SK-N-SH (cell line): ENCODE measurements at regions not wholly inside any gene's neighbourhood (a gene's known extent, or its start where the extent isn't known, plus 50 kb on each side); places are given as distances from the start of the nearest gene placed in this dataset.

Experiments used
- CTCF ChIA-PET: fragments of 300-600, 350-600 bp; formaldehyde crosslinking; extraction: SDS; loops from one replicate; lab custom pipeline; 2021; lab: Yijun Ruan, JAX
- POLR2A ChIA-PET: fragments of 350-600 bp; sonication (Branson Sonifier 250); formaldehyde crosslinking; extraction: SDS; loops from one replicate; lab custom pipeline; 2020; ENCODE audit warnings: antibody characterized with exemption, inconsistent platforms; lab: Yijun Ruan, JAX
- DNase-seq: peaks from one replicate; pipeline ENCODE4 v3.0.0; 2012
- H2AFZ ChIP-seq: fragments of 200-600 bp; sonication (generic); 2 replicates; pipeline ENCODE4 v1.8.1; 2016; ENCODE audit warnings: antibody characterized with exemption, mild to moderate bottlenecking, low read depth
- H3F3A ChIP-seq: fragments of 200-600 bp; sonication (generic); replicated peaks from 2 replicates; pipeline ENCODE3; 2016; ENCODE audit warnings: antibody characterized with exemption, mild to moderate bottlenecking; ENCODE audit not compliant: insufficient read depth
- H3K27ac ChIP-seq, 2 experiments: fragments of 200-500 bp in 1 of 2; fragments of 200-600 bp in 1 of 2; sonication (Bioruptor generic) in 1 of 2; sonication (generic), shearing (Covaris generic) in 1 of 2; 2 replicates each; pipeline versions ENCODE4 v1.5.1 to v1.6.1; 2014 to 2016; ENCODE audit warnings: low read depth in 2 of 2, inconsistent platforms in 1 of 2, low read length in 1 of 2, mild to moderate bottlenecking in 1 of 2, mixed read lengths in 1 of 2
- H3K27me3 ChIP-seq: fragments of 200-600 bp; sonication (generic), shearing (Covaris generic); 2 replicates; pipeline ENCODE4 v1.6.1; 2016; ENCODE audit warnings: mixed run types; ENCODE audit not compliant: insufficient read depth
- H3K36me3 ChIP-seq, 2 experiments: fragments of 200-500 bp in 1 of 2; fragments of 200-600 bp in 1 of 2; sonication (Bioruptor generic) in 1 of 2; sonication (generic) in 1 of 2; replicated peaks in 1 of 2; 2 replicates each; pipeline versions ENCODE3 to v1.5.1; 2014 to 2016; ENCODE audit warnings: low read length in 1 of 2, mild to moderate bottlenecking in 1 of 2; ENCODE audit not compliant: insufficient read depth in 2 of 2, control insufficient read depth in 1 of 2
- H3K4me1 ChIP-seq, 2 experiments: fragments of 200-500 bp in 1 of 2; fragments of 200-600 bp in 1 of 2; sonication (Bioruptor generic) in 1 of 2; sonication (generic), shearing (Covaris generic) in 1 of 2; 2 replicates each; pipeline versions ENCODE4 v1.5.1 to v1.6.1; 2014 to 2016; ENCODE audit warnings: low read depth in 1 of 2, low read length in 1 of 2, mixed run types in 1 of 2; ENCODE audit not compliant: insufficient read depth in 2 of 2, control insufficient read depth in 1 of 2
- H3K4me2 ChIP-seq: fragments of 200-600 bp; sonication (generic), shearing (Covaris generic); 2 replicates; pipeline ENCODE4 v1.6.1; 2017; ENCODE audit warnings: mixed run types
- H3K4me3 ChIP-seq, 2 experiments: fragments of 200-500 bp in 1 of 2; fragments of 200-600 bp in 1 of 2; sonication (Bioruptor generic) in 1 of 2; sonication (generic), shearing (Covaris generic) in 1 of 2; 2 replicates each; pipeline versions ENCODE4 v1.5.1 to v1.8.1; 2014 to 2016; ENCODE audit warnings: low read depth in 2 of 2, inconsistent platforms in 1 of 2, low read length in 1 of 2, mild to moderate bottlenecking in 1 of 2, mixed read lengths in 1 of 2, moderate library complexity in 1 of 2
- H3K79me2 ChIP-seq: fragments of 200-600 bp; sonication (generic); 2 replicates; pipeline ENCODE4 v1.8.1; 2017; ENCODE audit warnings: mild to moderate bottlenecking; ENCODE audit not compliant: insufficient read depth
- H3K9ac ChIP-seq: fragments of 200-600 bp; sonication (generic); 2 replicates; pipeline ENCODE4 v1.6.1; 2017; ENCODE audit warnings: mixed run types
- H3K9me2 ChIP-seq: fragments of 200-600 bp; sonication (generic); 2 replicates; pipeline ENCODE4 v1.6.1; 2017; ENCODE audit warnings: mixed run types
- H3K9me3 ChIP-seq: fragments of 200-600 bp; sonication (generic); 2 replicates; pipeline ENCODE4 v1.6.1; 2017; ENCODE audit warnings: mixed run types, mild to moderate bottlenecking, moderate library complexity
- H4K20me1 ChIP-seq: fragments of 200-600 bp; sonication (generic); 2 replicates; pipeline ENCODE4 v1.6.1; 2017; ENCODE audit warnings: mild to moderate bottlenecking, mixed run types; ENCODE audit not compliant: insufficient read depth
- CTCF ChIP-seq: fragments of 200-600 bp; sonication (generic); IDR thresholded peaks from 2 replicates; pipeline ENCODE4 v1.6.1; 2017; ENCODE audit warnings: antibody characterized with exemption, mild to moderate bottlenecking, moderate library complexity
- EP300 ChIP-seq, 2 experiments: IDR thresholded peaks; 2 replicates each; pipeline versions ENCODE4 v1.4.0 to v1.6.1; 2012; ENCODE audit warnings: borderline replicate concordance in 1 of 2, low read depth in 1 of 2, low read length in 1 of 2
- FOXM1 ChIP-seq: IDR thresholded peaks from 2 replicates; pipeline ENCODE4 v1.4.0; 2012; ENCODE audit warnings: low read depth, mild to moderate bottlenecking
- GATA2 ChIP-seq: sonication (generic); formaldehyde crosslinking; IDR thresholded peaks from 2 replicates; pipeline ENCODE4 v1.5.0; 2020; ENCODE audit warnings: mild to moderate bottlenecking, missing genetic modification reagents
- MAX ChIP-seq: IDR thresholded peaks from 2 replicates; pipeline ENCODE4 v1.4.0; 2012; ENCODE audit warnings: low read depth
- MXI1 ChIP-seq: IDR thresholded peaks from 2 replicates; pipeline ENCODE4 v1.6.1; 2012; ENCODE audit warnings: mild to moderate bottlenecking, low read depth, low read length, improper control_type of control experiment
- NFIC ChIP-seq: IDR thresholded peaks from 2 replicates; pipeline ENCODE4 v1.4.0; 2012; ENCODE audit warnings: borderline replicate concordance
- NRF1 ChIP-seq: IDR thresholded peaks from 2 replicates; pipeline ENCODE4 v1.6.1; 2012; ENCODE audit warnings: low read depth, mild to moderate bottlenecking, low read length
- POLR2AphosphoS5 ChIP-seq: IDR thresholded peaks from 2 replicates; pipeline ENCODE4 v1.6.1; 2012; ENCODE audit warnings: low read depth, low read length
- RAD21 ChIP-seq: IDR thresholded peaks from 2 replicates; pipeline ENCODE4 v1.6.1; 2012; ENCODE audit warnings: mild to moderate bottlenecking, low read length
- RCOR1 ChIP-seq: fragments of 150-350 bp; IDR thresholded peaks from 2 replicates; pipeline ENCODE4 v1.6.1; 2017; ENCODE audit warnings: antibody characterized with exemption, low read length
- REST ChIP-seq: IDR thresholded peaks from 2 replicates; pipeline ENCODE4 v1.6.1; 2012; ENCODE audit warnings: mild to moderate bottlenecking, low read depth, low read length, moderate library complexity
- RFX5 ChIP-seq: IDR thresholded peaks from 2 replicates; pipeline ENCODE4 v1.6.1; 2012; ENCODE audit warnings: mild to moderate bottlenecking, improper control_type of control experiment, low read length
- RXRA ChIP-seq: IDR thresholded peaks from 2 replicates; pipeline ENCODE4 v1.4.0; 2012; ENCODE audit warnings: low read depth, mild to moderate bottlenecking, borderline replicate concordance
- SMC3 ChIP-seq: IDR thresholded peaks from 2 replicates; pipeline ENCODE4 v1.6.1; 2012; ENCODE audit warnings: low read depth, low read length, improper control_type of control experiment
- TAF1 ChIP-seq: IDR thresholded peaks from 2 replicates; pipeline ENCODE4 v1.6.1; 2012; ENCODE audit warnings: low read depth, mild to moderate bottlenecking, low read length, moderate library complexity, borderline replicate concordance
- TCF12 ChIP-seq: IDR thresholded peaks from 2 replicates; pipeline ENCODE4 v1.4.0; 2012
- TEAD4 ChIP-seq: IDR thresholded peaks from 2 replicates; pipeline ENCODE4 v1.4.0; 2012; ENCODE audit warnings: mild to moderate bottlenecking, borderline replicate concordance; ENCODE audit not compliant: insufficient read depth
- USF1 ChIP-seq: IDR thresholded peaks from 2 replicates; pipeline ENCODE4 v1.4.0; 2012; ENCODE audit warnings: low read depth, borderline replicate concordance
- USF2 ChIP-seq: fragments of 150-350 bp; IDR thresholded peaks from 2 replicates; pipeline ENCODE4 v1.6.1; 2017; ENCODE audit warnings: antibody characterized with exemption, low read length, low read depth, borderline replicate concordance
- WGBS: methylation state at CpG from one replicate; pipeline ENCODE4 v1.1.6; 2017; ENCODE audit warnings: low lambda C conversion rate; 5-methylcytosine and 5-hydroxymethylcytosine counted together
- TF ChIP-seq, protein P1 (sequence below): IDR thresholded peaks from 2 replicates; pipeline ENCODE4 v1.4.0; 2012; ENCODE audit warnings: low read depth, borderline replicate concordance
- TF ChIP-seq, protein P2 (sequence below): fragments of 150-350 bp; IDR thresholded peaks from 2 replicates; pipeline ENCODE4 v1.6.1; 2016; ENCODE audit warnings: mild to moderate bottlenecking, low read depth, low read length

GRCh38 chr5:117065800-117066199 lies 491.2 kb upstream of the SEMA6A start:
- H3K27me3 ChIP-seq, result no peaks in the 10 kb centered on the region
- peak; percentile 45 for DNase-seq
- H3K79me2 ChIP-seq, result no peaks in the 10 kb centered on the region
- H3K9ac ChIP-seq, result no peak overlapping the region
- H3K4me3 ChIP-seq, result no peak overlapping the region
- peak overlapping the region in 1 of 2 experiments; percentile 78; a peak in 2 of 4 replicates for H3K27ac ChIP-seq
- no peaks in the 10 kb centered on the region for H3K9me3 ChIP-seq
- no peaks in the 10 kb centered on the region for H3F3A ChIP-seq
- H3K4me1 ChIP-seq, result peaks cover 0 to 9% of the 10 kb centered on the region in 2 experiments; a peak in 2 of 4 replicates
- no peaks in the 10 kb centered on the region for H3K9me2 ChIP-seq
- ChIA-PET POLR2A (no interaction called here), CTCF (no interaction called here)
- no peak overlapping the region for H2AFZ ChIP-seq
- WGBS, result 0% methylated on average over 1 of the region's 1 CpG
- H3K4me2 ChIP-seq, result no peak overlapping the region
- H4K20me1 ChIP-seq, result no peaks in the 10 kb centered on the region
- no peaks in the 10 kb centered on the region for H3K36me3 ChIP-seq
- TF ChIP-seq TCF12, result no peak
- no peak for TF ChIP-seq TAF1
- no peak for TF ChIP-seq POLR2AphosphoS5
- TF ChIP-seq NRF1, result no peak
- no peak for TF ChIP-seq USF1
- TF ChIP-seq MXI1, result peak; percentile 53; the same call in 1 of the 2 replicates
- TF ChIP-seq USF2, result no peak
- no peak for TF ChIP-seq REST
- TF ChIP-seq EP300 (IDR thresholded peaks at IDR 0.05; ENCODE audit: borderline replicate concordance in 1 of 2, low read depth in 1 of 2, low read length in 1 of 2), result peak in 1 of 2 experiments; percentile 82; a peak in 2 of 4 replicates
- TF ChIP-seq RXRA, result no peak
- 0 out of 2 replicates have a peak, but pooled peaks have one; percentile 27 for TF ChIP-seq RAD21
- no peak for TF ChIP-seq MAX
- no peak for TF ChIP-seq TEAD4
- TF ChIP-seq GATA2 (CRISPR knock-in tag), result peak; percentile 82
- TF ChIP-seq, protein P1, sequence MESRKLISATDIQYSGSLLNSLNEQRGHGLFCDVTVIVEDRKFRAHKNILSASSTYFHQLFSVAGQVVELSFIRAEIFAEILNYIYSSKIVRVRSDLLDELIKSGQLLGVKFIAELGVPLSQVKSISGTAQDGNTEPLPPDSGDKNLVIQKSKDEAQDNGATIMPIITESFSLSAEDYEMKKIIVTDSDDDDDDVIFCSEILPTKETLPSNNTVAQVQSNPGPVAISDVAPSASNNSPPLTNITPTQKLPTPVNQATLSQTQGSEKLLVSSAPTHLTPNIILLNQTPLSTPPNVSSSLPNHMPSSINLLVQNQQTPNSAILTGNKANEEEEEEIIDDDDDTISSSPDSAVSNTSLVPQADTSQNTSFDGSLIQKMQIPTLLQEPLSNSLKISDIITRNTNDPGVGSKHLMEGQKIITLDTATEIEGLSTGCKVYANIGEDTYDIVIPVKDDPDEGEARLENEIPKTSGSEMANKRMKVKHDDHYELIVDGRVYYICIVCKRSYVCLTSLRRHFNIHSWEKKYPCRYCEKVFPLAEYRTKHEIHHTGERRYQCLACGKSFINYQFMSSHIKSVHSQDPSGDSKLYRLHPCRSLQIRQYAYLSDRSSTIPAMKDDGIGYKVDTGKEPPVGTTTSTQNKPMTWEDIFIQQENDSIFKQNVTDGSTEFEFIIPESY, result no peak
- peak; percentile 54; the same call in 1 of the 2 replicates for TF ChIP-seq RCOR1
- TF ChIP-seq FOXM1, result no peak
- no peak for TF ChIP-seq NFIC
- TF ChIP-seq, protein P2, sequence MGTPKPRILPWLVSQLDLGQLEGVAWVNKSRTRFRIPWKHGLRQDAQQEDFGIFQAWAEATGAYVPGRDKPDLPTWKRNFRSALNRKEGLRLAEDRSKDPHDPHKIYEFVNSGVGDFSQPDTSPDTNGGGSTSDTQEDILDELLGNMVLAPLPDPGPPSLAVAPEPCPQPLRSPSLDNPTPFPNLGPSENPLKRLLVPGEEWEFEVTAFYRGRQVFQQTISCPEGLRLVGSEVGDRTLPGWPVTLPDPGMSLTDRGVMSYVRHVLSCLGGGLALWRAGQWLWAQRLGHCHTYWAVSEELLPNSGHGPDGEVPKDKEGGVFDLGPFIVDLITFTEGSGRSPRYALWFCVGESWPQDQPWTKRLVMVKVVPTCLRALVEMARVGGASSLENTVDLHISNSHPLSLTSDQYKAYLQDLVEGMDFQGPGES, result no peak
- TF ChIP-seq RFX5, result no peak
- TF ChIP-seq CTCF, result no peak
- no peak for TF ChIP-seq SMC3
